NCI-H1105 treated with DMSO at 0.1 percent for 48 hours (cell line): ENCODE measurements at regions not wholly inside any gene's neighbourhood (a gene's known extent, or its start where the extent isn't known, plus 50 kb on each side); places are given as distances from the start of the nearest gene placed in this dataset.
"Not testable (repeated sequence)": the region's sequence is repeated elsewhere in the genome, so short reads cannot be mapped to it uniquely, and the experiment has no call there.

Source experiments
- DNase-seq: peaks from one replicate; lab custom pipeline; 2025; lab: John Stamatoyannopoulos, UW

- DNase-seq = no peak
Measured at GRCh38 chr10:6813856-6814255, 233.8 kb upstream of the PRKCQ start.

GRCh38 chr10:6813306-6813705, 233.2 kb upstream of the PRKCQ start:
- no peak for DNase-seq

GRCh38 chr10:6811153-6811552, 231.1 kb upstream of the PRKCQ start:
- DNase-seq = no peak

GRCh38 chr10:6803427-6803783, 223.3 kb upstream of the PRKCQ start:
- DNase-seq = no peak

- DNase-seq = no peak
Measured at GRCh38 chr10:6802759-6803426, 222.8 kb upstream of the PRKCQ start.

- no peak for DNase-seq
Measured at GRCh38 chr10:6796231-6796630, 216.2 kb upstream of the PRKCQ start.

- no peak for DNase-seq
Measured at GRCh38 chr10:6795541-6795940, 215.5 kb upstream of the PRKCQ start.

GRCh38 chr10:6794841-6795240, 214.8 kb upstream of the PRKCQ start:
- DNase-seq = not testable (repeated sequence)

- DNase-seq = no peak
Measured at GRCh38 chr10:6794441-6794840, 214.4 kb upstream of the PRKCQ start.

- no peak for DNase-seq
Measured at GRCh38 chr10:6788731-6789130, 208.7 kb upstream of the PRKCQ start.

- DNase-seq = no peak
Measured at GRCh38 chr10:6788231-6788630, 208.2 kb upstream of the PRKCQ start.

GRCh38 chr10:6787718-6788117, 207.6 kb upstream of the PRKCQ start:
- DNase-seq = no peak

- DNase-seq = no peak
Measured at GRCh38 chr10:6787091-6787490, 207.0 kb upstream of the PRKCQ start.

- no peak for DNase-seq
Measured at GRCh38 chr10:6786579-6787031, 206.5 kb upstream of the PRKCQ start.

- not testable (repeated sequence) for DNase-seq
Measured at GRCh38 chr10:6784429-6784828, 204.4 kb upstream of the PRKCQ start.

GRCh38 chr10:6783471-6783870, 203.4 kb upstream of the PRKCQ start:
- DNase-seq = no peak

GRCh38 chr10:6782378-6782777, 202.3 kb upstream of the PRKCQ start:
- DNase-seq = no peak

GRCh38 chr10:6781133-6781770, 201.2 kb upstream of the PRKCQ start:
- DNase-seq = no peak

- DNase-seq = no peak
Measured at GRCh38 chr10:6780008-6780677, 200.1 kb upstream of the PRKCQ start.

- DNase-seq = no peak
Measured at GRCh38 chr10:6778992-6779701, 199.1 kb upstream of the PRKCQ start.

- DNase-seq = no peak
Measured at GRCh38 chr10:6776170-6776569, 196.1 kb upstream of the PRKCQ start.

- DNase-seq = no peak
Measured at GRCh38 chr10:6774406-6774805, 194.3 kb upstream of the PRKCQ start.

- no peak for DNase-seq
Measured at GRCh38 chr10:6771331-6771730, 191.3 kb upstream of the PRKCQ start.
